ENCODE measurements at regions not wholly inside any gene's neighbourhood (a gene's known extent, or its start where the extent isn't known, plus 50 kb on each side); places are given as distances from the start of the nearest gene placed in this dataset.

GRCh38 chr2:116148361-116148760 lies 1666.1 kb upstream of the DDX18 start:
- no peak overlapping the region for H3K27ac Mint-ChIP-seq (ENCODE audit: low read depth, unreplicated experiment)
- POLR2A ChIA-PET = no interaction called here
- DNase-seq (ENCODE audit: unreplicated experiment) = no peak
- H3K9me3 Mint-ChIP-seq (ENCODE audit: unreplicated experiment) = peaks cover 5% of the 10 kb centered on the region
- no peaks in the 10 kb centered on the region for H3K36me3 Mint-ChIP-seq (ENCODE audit: insufficient read depth, unreplicated experiment)
- H3K4me1 Mint-ChIP-seq (ENCODE audit: insufficient read depth, unreplicated experiment) = no peaks in the 10 kb centered on the region
- H3K4me3 Mint-ChIP-seq (ENCODE audit: unreplicated experiment) = no peak overlapping the region
- TF ChIP-seq CTCF (IDR thresholded peaks at IDR 0.05; ENCODE audit: unreplicated experiment) = no peak
- BruUV-seq (replicated peaks) = no TSS peak
- CTCF ChIA-PET = no interaction called here
- no peaks in the 10 kb centered on the region for H3K27me3 Mint-ChIP-seq (ENCODE audit: insufficient read depth, unreplicated experiment)
- intact Hi-C loops (cut with micrococcal nuclease) = no loop called here

- no peaks in the 10 kb centered on the region for H3K27me3 Mint-ChIP-seq (ENCODE audit: insufficient read depth, unreplicated experiment)
- H3K4me1 Mint-ChIP-seq (ENCODE audit: insufficient read depth, unreplicated experiment) = no peaks in the 10 kb centered on the region
- no peak overlapping the region for H3K27ac Mint-ChIP-seq (ENCODE audit: low read depth, unreplicated experiment)
- TF ChIP-seq CTCF (IDR thresholded peaks at IDR 0.05; ENCODE audit: unreplicated experiment) = no peak
- POLR2A ChIA-PET = no interaction called here
- H3K4me3 Mint-ChIP-seq (ENCODE audit: unreplicated experiment) = no peak overlapping the region
- no peak for DNase-seq (ENCODE audit: unreplicated experiment)
- H3K36me3 Mint-ChIP-seq (ENCODE audit: insufficient read depth, unreplicated experiment) = no peaks in the 10 kb centered on the region
- intact Hi-C loops (cut with micrococcal nuclease) = no loop called here
- CTCF ChIA-PET = no interaction called here
- peaks cover 14% of the 10 kb centered on the region for H3K9me3 Mint-ChIP-seq (ENCODE audit: unreplicated experiment)
- BruUV-seq (replicated peaks) = no TSS peak
Observed at GRCh38 chr2:116153729-116154128, 1660.8 kb upstream of the DDX18 start.

- DNase-seq (ENCODE audit: unreplicated experiment) = no peak
- H3K4me1 Mint-ChIP-seq (ENCODE audit: insufficient read depth, unreplicated experiment) = no peaks in the 10 kb centered on the region
- peaks cover 18% of the 10 kb centered on the region for H3K9me3 Mint-ChIP-seq (ENCODE audit: unreplicated experiment)
- TF ChIP-seq CTCF (IDR thresholded peaks at IDR 0.05; ENCODE audit: unreplicated experiment) = no peak
- H3K27me3 Mint-ChIP-seq (ENCODE audit: insufficient read depth, unreplicated experiment) = no peaks in the 10 kb centered on the region
- no peak overlapping the region for H3K27ac Mint-ChIP-seq (ENCODE audit: low read depth, unreplicated experiment)
- no peak overlapping the region for H3K4me3 Mint-ChIP-seq (ENCODE audit: unreplicated experiment)
- no TSS peak for BruUV-seq (replicated peaks)
- intact Hi-C loops (cut with micrococcal nuclease) = no loop called here
- CTCF ChIA-PET = no interaction called here
- POLR2A ChIA-PET = no interaction called here
- no peaks in the 10 kb centered on the region for H3K36me3 Mint-ChIP-seq (ENCODE audit: insufficient read depth, unreplicated experiment)
Observed at GRCh38 chr2:116160657-116161056, 1653.8 kb upstream of the DDX18 start.

GRCh38 chr2:116162395-116162794 lies 1652.1 kb upstream of the DDX18 start:
- Mint-ChIP-seq H3K27ac (ENCODE audit: low read depth, unreplicated experiment) (no peak overlapping the region), H3K4me1 (ENCODE audit: insufficient read depth, unreplicated experiment) (no peaks in the 10 kb centered on the region), H3K27me3 (ENCODE audit: insufficient read depth, unreplicated experiment) (no peaks in the 10 kb centered on the region), H3K9me3 (ENCODE audit: unreplicated experiment) (peaks cover 18% of the 10 kb centered on the region), H3K4me3 (ENCODE audit: unreplicated experiment) (no peak overlapping the region), H3K36me3 (ENCODE audit: insufficient read depth, unreplicated experiment) (no peaks in the 10 kb centered on the region)
- ChIA-PET CTCF (no interaction called here), POLR2A (no interaction called here)
- no TSS peak for BruUV-seq (replicated peaks)
- no peak for TF ChIP-seq CTCF (IDR thresholded peaks at IDR 0.05; ENCODE audit: unreplicated experiment)
- no peak for DNase-seq (ENCODE audit: unreplicated experiment)
- intact Hi-C loops (cut with micrococcal nuclease) = no loop called here

Measured in MCF 10A (cell line).